AG04449 (cell line): ENCODE measurements at regions not wholly inside any gene's neighbourhood (a gene's known extent, or its start where the extent isn't known, plus 50 kb on each side); places are given as distances from the start of the nearest gene placed in this dataset.

ENCODE experiments used
- CTCF ChIA-PET: fragments of 350-600 bp; formaldehyde crosslinking; extraction: SDS; loops from one replicate; lab custom pipeline; 2021; ENCODE audit warnings: antibody characterized with exemption; lab: Yijun Ruan, JAX
- POLR2A ChIA-PET: fragments of 400-600, 350-600 bp; formaldehyde crosslinking; extraction: SDS; loops from one replicate; lab custom pipeline; 2020; ENCODE audit warnings: antibody characterized with exemption, inconsistent platforms; lab: Yijun Ruan, JAX
- DNase-seq: peaks from one replicate; pipeline ENCODE4 v3.0.0-alpha.2; 2010; ENCODE audit warnings: low read depth, low spot score
- H3K4me3 ChIP-seq: 2 replicates; pipeline ENCODE4 v1.5.1; 2011; ENCODE audit warnings: low read depth, mild to moderate bottlenecking, control low read depth, low read length
- CTCF ChIP-seq: IDR thresholded peaks from one replicate; pipeline ENCODE4 v1.5.1; 2011; ENCODE audit warnings: mild to moderate bottlenecking, moderate library complexity, low read length, control low read depth, inconsistent platforms; ENCODE audit not compliant: insufficient read depth; ENCODE audit errors: missing control alignments

- POLR2A ChIA-PET = no interaction called here
- CTCF ChIA-PET = no interaction called here
- DNase-seq = no peak
- no peak overlapping the region for H3K4me3 ChIP-seq
- TF ChIP-seq CTCF = no peak
These were observed 134.4 kb upstream of the TBL1X start for GRCh38 chrX:9330249-9330982.

GRCh38 chrX:9333873-9334560, 130.8 kb upstream of the TBL1X start:
- no peak for DNase-seq
- CTCF ChIA-PET = interaction anchor here (1.1 kb wide), 1 partner anchor 515 kb away, joined by 3 read pairs; no protein-coding TSS in a partner anchor
- TF ChIP-seq CTCF = no peak
- H3K4me3 ChIP-seq = no peak overlapping the region
- POLR2A ChIA-PET = no interaction called here

DNA sequence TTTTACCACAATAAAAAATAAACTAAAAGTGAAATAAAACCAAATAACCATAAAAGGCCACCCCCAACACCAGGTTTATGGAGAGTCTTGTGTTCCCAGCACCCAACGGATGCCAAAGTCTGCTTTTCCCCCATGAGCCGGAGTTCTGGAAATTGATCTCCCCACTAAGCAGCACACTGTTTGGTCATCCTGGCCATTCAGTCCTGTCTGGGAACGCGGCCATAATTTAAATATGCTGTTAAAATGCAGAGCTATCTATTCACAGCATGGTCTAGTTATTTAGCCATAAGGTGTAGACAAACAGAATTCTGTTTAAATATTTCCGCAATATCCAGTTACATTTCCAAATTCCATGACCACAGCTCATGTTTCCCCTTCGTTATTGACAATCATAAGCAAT, 129.6 kb upstream of the TBL1X start:
- CTCF ChIA-PET = interaction anchor here (0.6 kb wide), 1 partner anchor 222 kb away, joined by 4 read pairs; no protein-coding TSS in a partner anchor
- no peak overlapping the region for H3K4me3 ChIP-seq
- DNase-seq = no peak
- no peak for TF ChIP-seq CTCF
- POLR2A ChIA-PET = no interaction called here

DNA sequence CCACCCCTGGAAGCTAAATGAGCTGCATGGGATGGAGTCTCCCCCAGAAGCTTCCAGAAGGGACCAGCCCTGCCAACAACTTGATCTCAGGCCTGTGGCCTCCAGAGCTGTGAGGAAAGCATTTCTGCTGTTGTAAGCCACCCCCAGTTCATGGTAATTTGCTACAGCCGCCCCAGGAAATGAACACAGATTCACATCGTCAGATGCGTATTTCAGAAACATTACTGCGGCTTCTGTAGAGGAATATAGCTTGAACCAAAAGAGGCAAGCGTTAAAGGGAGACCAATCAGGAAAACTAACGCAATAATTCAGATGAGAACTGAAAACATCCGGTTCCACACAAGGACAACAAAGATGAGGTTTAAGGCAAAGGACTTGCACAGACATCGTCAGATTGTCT, 128.4 kb upstream of the TBL1X start:
- H3K4me3 ChIP-seq = no peak overlapping the region
- DNase-seq = no peak
- no peak for TF ChIP-seq CTCF
- ChIA-PET POLR2A (no interaction called here), CTCF (no interaction called here)

GRCh38 chrX:9337046-9337445, 127.8 kb upstream of the TBL1X start:
- POLR2A ChIA-PET = interaction anchor here (0.7 kb wide), 1 partner anchor 20 kb away, joined by 3 read pairs; no protein-coding TSS in a partner anchor
- CTCF ChIA-PET = no interaction called here
- no peak for DNase-seq

More at GRCh38 chrX:9337046-9337445, 127.8 kb upstream of the TBL1X start:
- no peak for TF ChIP-seq CTCF
- H3K4me3 ChIP-seq = no peak overlapping the region
